H1 (cell line): ENCODE measurements at regions not wholly inside any gene's neighbourhood (a gene's known extent, or its start where the extent isn't known, plus 50 kb on each side); places are given as distances from the start of the nearest gene placed in this dataset.

Experiments used
- CTCF ChIA-PET: fragments of 300-600 bp; sonication (Branson Sonifier 250); formaldehyde crosslinking; loops from one replicate; lab custom pipeline; 2021; ENCODE audit not compliant: partially characterized antibody; lab: Charles Lee
- POLR2A ChIA-PET: fragments of 300-600 bp; sonication (Branson Sonifier 250); formaldehyde crosslinking; loops from one replicate; lab custom pipeline; 2021; ENCODE audit warnings: inconsistent platforms; ENCODE audit not compliant: partially characterized antibody; lab: Charles Lee
- DNase-seq, 2 experiments: peaks; one replicate each; pipeline versions ENCODE4 v3.0.0 to v3.0.0-alpha.2; 2010 to 2022; ENCODE audit warnings: low spot score in 2 of 2, low read depth in 1 of 2, mixed read lengths in 1 of 2
- FAIRE-seq: peaks from 2 replicates; lab custom pipeline; 2011; peaks lifted over from hg19 to GRCh38; lab: Jason Lieb, UNC
- H2AFZ ChIP-seq: 2 replicates; pipeline ENCODE4 v1.8.1; 2012; ENCODE audit warnings: low read length, inconsistent platforms
- H2AK5ac ChIP-seq: 2 replicates; pipeline ENCODE4 v1.6.1; 2013; ENCODE audit warnings: low read depth, low read length
- H2BK120ac ChIP-seq: replicated peaks from 2 replicates; pipeline ENCODE3; 2013; ENCODE audit warnings: low read depth, low read length, inconsistent platforms
- H2BK12ac ChIP-seq: 2 replicates; pipeline ENCODE4 v1.6.1; 2013; ENCODE audit warnings: low read depth, low read length
- H2BK15ac ChIP-seq: 2 replicates; pipeline ENCODE4 v1.6.1; 2013; ENCODE audit warnings: low read length
- H2BK20ac ChIP-seq: 2 replicates; pipeline ENCODE4 v1.6.1; 2013; ENCODE audit warnings: low read length
- H2BK5ac ChIP-seq: 2 replicates; pipeline ENCODE4 v1.6.1; 2013; ENCODE audit warnings: low read depth, low read length
- H3K14ac ChIP-seq: 2 replicates; pipeline ENCODE4 v1.6.1; 2013; ENCODE audit warnings: inconsistent platforms; ENCODE audit not compliant: insufficient read length
- H3K18ac ChIP-seq: 2 replicates; pipeline ENCODE4 v1.6.1; 2013; ENCODE audit warnings: low read length; ENCODE audit errors: extremely low read depth
- H3K23ac ChIP-seq: 2 replicates; pipeline ENCODE4 v1.6.1; 2013; ENCODE audit warnings: inconsistent platforms; ENCODE audit not compliant: insufficient read length
- H3K23me2 ChIP-seq: 2 replicates; pipeline ENCODE4 v1.6.1; 2013; ENCODE audit warnings: low read depth, low read length
- H3K27ac ChIP-seq: 2 replicates; pipeline ENCODE4 v1.6.1; 2011; ENCODE audit warnings: low read depth, low read length, inconsistent platforms
- H3K27me3 ChIP-seq, 4 experiments: replicated peaks in 1 of 4; 1 replicate in 1 of 4; 2 replicates in 3 of 4; pipeline versions ENCODE4 v1.6.1 to v1.8.1; 2011 to 2013; ENCODE audit warnings: low read length in 3 of 4, mild to moderate bottlenecking in 3 of 4, inconsistent platforms in 2 of 4, mixed read lengths in 2 of 4, moderate library complexity in 1 of 4; ENCODE audit not compliant: control insufficient read depth in 3 of 4, insufficient read depth in 3 of 4; ENCODE audit errors: extremely low read depth in 1 of 4
- H3K36me3 ChIP-seq, 4 experiments: 2 replicates each; pipeline versions ENCODE4 v1.6.1 to v1.8.1; 2011 to 2013; ENCODE audit warnings: mild to moderate bottlenecking in 4 of 4, low read length in 3 of 4, moderate library complexity in 2 of 4, control low read depth in 1 of 4, inconsistent platforms in 1 of 4; ENCODE audit not compliant: insufficient read depth in 4 of 4, control insufficient read depth in 2 of 4
- H3K4ac ChIP-seq: replicated peaks from 2 replicates; pipeline ENCODE3; 2013; ENCODE audit warnings: low read length, low read depth, mixed read lengths, inconsistent platforms; ENCODE audit not compliant: insufficient read length
- H3K4me1 ChIP-seq, 4 experiments: replicated peaks in 1 of 4; 1 replicate in 1 of 4; 2 replicates in 3 of 4; pipeline versions ENCODE4 v1.6.1 to v1.8.1; 2011 to 2013; ENCODE audit warnings: low read length in 3 of 4, inconsistent platforms in 2 of 4, mixed read lengths in 1 of 4; ENCODE audit not compliant: insufficient read depth in 4 of 4, control insufficient read depth in 3 of 4
- H3K4me2 ChIP-seq, 2 experiments: 2 replicates each; pipeline versions ENCODE4 v1.6.1 to v1.8.1; 2011 to 2013; ENCODE audit warnings: low read depth in 2 of 2, low read length in 2 of 2, control low read depth in 1 of 2, inconsistent platforms in 1 of 2, mild to moderate bottlenecking in 1 of 2; ENCODE audit not compliant: insufficient read depth in 1 of 2
- H3K4me3 ChIP-seq, 4 experiments: fragments of 200-600, 300-600 bp in 1 of 4; sonication (generic), shearing (Covaris generic), sonication (Bioruptor Twin) in 1 of 4; 2 replicates each; pipeline versions ENCODE4 v1.5.1 to v1.8.1; 2011 to 2016; ENCODE audit warnings: low read length in 4 of 4, low read depth in 3 of 4, control low read depth in 2 of 4, inconsistent platforms in 2 of 4, mild to moderate bottlenecking in 2 of 4, mixed read lengths in 1 of 4, moderate library complexity in 1 of 4; ENCODE audit not compliant: insufficient read depth in 2 of 4; ENCODE audit errors: extremely low read depth in 1 of 4
- H3K56ac ChIP-seq: replicated peaks from 2 replicates; pipeline ENCODE3; 2013; ENCODE audit warnings: low read depth, mild to moderate bottlenecking, mixed read lengths, low read length, inconsistent platforms; ENCODE audit not compliant: insufficient read length
- H3K79me1 ChIP-seq: 2 replicates; pipeline ENCODE4 v1.6.1; 2013; ENCODE audit warnings: low read depth, low read length, control low read depth
- H3K79me2 ChIP-seq, 2 experiments: 2 replicates each; pipeline versions ENCODE4 v1.6.1 to v1.8.1; 2012 to 2013; ENCODE audit warnings: low read length in 2 of 2, mild to moderate bottlenecking in 2 of 2, inconsistent platforms in 1 of 2; ENCODE audit not compliant: insufficient read depth in 2 of 2, control insufficient read depth in 1 of 2
- H3K9ac ChIP-seq, 4 experiments: replicated peaks in 1 of 4; 1 replicate in 1 of 4; 2 replicates in 3 of 4; pipeline versions ENCODE4 v1.6.1 to v1.8.1; 2011 to 2013; ENCODE audit warnings: low read depth in 3 of 4, low read length in 3 of 4, control low read depth in 2 of 4, mild to moderate bottlenecking in 2 of 4, moderate library complexity in 2 of 4, inconsistent platforms in 1 of 4; ENCODE audit errors: extremely low read depth in 1 of 4
- H3K9me3 ChIP-seq, 2 experiments: 2 replicates each; pipeline versions ENCODE4 v1.6.1 to v1.8.1; 2012 to 2013; ENCODE audit warnings: mild to moderate bottlenecking in 2 of 2, moderate library complexity in 2 of 2, control low read depth in 1 of 2, inconsistent platforms in 1 of 2, low read depth in 1 of 2, low read length in 1 of 2, mixed read lengths in 1 of 2; ENCODE audit not compliant: insufficient read depth in 2 of 2
- H4K20me1 ChIP-seq, 2 experiments: replicated peaks in 1 of 2; 2 replicates each; pipeline versions ENCODE3 to v1.8.1; 2011 to 2013; ENCODE audit warnings: inconsistent platforms in 2 of 2, low read length in 2 of 2, mild to moderate bottlenecking in 1 of 2; ENCODE audit not compliant: insufficient read depth in 2 of 2, control insufficient read depth in 1 of 2
- H4K5ac ChIP-seq: 2 replicates; pipeline ENCODE4 v1.6.1; 2013; ENCODE audit warnings: low read length, low read depth, mixed read lengths, inconsistent platforms; ENCODE audit not compliant: insufficient read length
- H4K8ac ChIP-seq: 2 replicates; pipeline ENCODE4 v1.8.0; 2013; ENCODE audit warnings: mild to moderate bottlenecking, moderate library complexity, low read length, inconsistent platforms; ENCODE audit not compliant: insufficient read depth; ENCODE audit errors: extremely low read depth
- H4K91ac ChIP-seq: replicated peaks from 2 replicates; pipeline ENCODE3; 2013; ENCODE audit warnings: low read length, mixed read lengths, inconsistent platforms; ENCODE audit not compliant: insufficient read length
- CEBPB ChIP-seq: IDR thresholded peaks from 2 replicates; pipeline ENCODE4 v1.6.1; 2012; ENCODE audit warnings: low read depth, low read length
- CHD1 ChIP-seq: IDR thresholded peaks from 2 replicates; pipeline ENCODE4 v1.6.1; 2012; ENCODE audit warnings: low read depth, low read length, improper control_type of control experiment
- HDAC2 ChIP-seq, 2 experiments: fragments of 300-600 bp in 1 of 2; sonication (generic) in 1 of 2; IDR thresholded peaks; 2 replicates each; pipeline ENCODE4 v1.6.1; 2011 to 2012; ENCODE audit warnings: low read depth in 2 of 2, low read length in 2 of 2, mild to moderate bottlenecking in 2 of 2, moderate library complexity in 2 of 2, borderline replicate concordance in 1 of 2, inconsistent platforms in 1 of 2
- KDM1A ChIP-seq: fragments of 200-600, 300-600 bp; sonication (generic); IDR thresholded peaks from 2 replicates; pipeline ENCODE4 v1.7.1; 2016; ENCODE audit warnings: mild to moderate bottlenecking, low read length, borderline replicate concordance
- POLR2AphosphoS5 ChIP-seq: IDR thresholded peaks from 2 replicates; pipeline ENCODE4 v1.6.1; 2011; ENCODE audit warnings: low read depth, low read length
- RFX5 ChIP-seq: IDR thresholded peaks from 2 replicates; pipeline ENCODE4 v1.6.1; 2011; ENCODE audit warnings: low read depth, low read length, improper control_type of control experiment, borderline replicate concordance
- SUZ12 ChIP-seq: fragments of 200-600 bp; sonication (generic); IDR thresholded peaks from 2 replicates; pipeline ENCODE4 v1.6.1; 2012; ENCODE audit warnings: mild to moderate bottlenecking, inconsistent platforms, low read length, moderate library complexity, mixed read lengths
- WGBS, 2 experiments: shearing (Covaris generic) in 1 of 2; methylation state at CpG; one replicate each; pipeline versions ENCODE4 v1.1.6 to v1.1.7; 2013 to 2015; ENCODE audit warnings: low lambda C conversion rate in 2 of 2, mixed read lengths in 2 of 2, inconsistent platforms in 1 of 2, low coverage in 1 of 2, missing lambda C conversion rate in 1 of 2; ENCODE audit not compliant: insufficient replicate concordance in 2 of 2, insufficient coverage in 1 of 2, insufficient read length in 1 of 2; ENCODE audit errors: extremely low coverage in 1 of 2, missing lambda C conversion rate in 1 of 2; 5-methylcytosine and 5-hydroxymethylcytosine counted together
- TF ChIP-seq, protein P1 (sequence below): IDR thresholded peaks from 2 replicates; pipeline ENCODE4 v1.6.1; 2011; ENCODE audit warnings: low read length, improper control_type of control experiment
- TF ChIP-seq, protein P2 (sequence below): IDR thresholded peaks from 2 replicates; pipeline ENCODE4 v1.6.1; 2011; ENCODE audit warnings: low read depth, mild to moderate bottlenecking, low read length; ENCODE audit not compliant: insufficient read depth
- TF ChIP-seq, protein P3 (sequence below): IDR thresholded peaks from 2 replicates; pipeline ENCODE4 v1.6.1; 2012; ENCODE audit warnings: low read length, inconsistent platforms

DNA sequence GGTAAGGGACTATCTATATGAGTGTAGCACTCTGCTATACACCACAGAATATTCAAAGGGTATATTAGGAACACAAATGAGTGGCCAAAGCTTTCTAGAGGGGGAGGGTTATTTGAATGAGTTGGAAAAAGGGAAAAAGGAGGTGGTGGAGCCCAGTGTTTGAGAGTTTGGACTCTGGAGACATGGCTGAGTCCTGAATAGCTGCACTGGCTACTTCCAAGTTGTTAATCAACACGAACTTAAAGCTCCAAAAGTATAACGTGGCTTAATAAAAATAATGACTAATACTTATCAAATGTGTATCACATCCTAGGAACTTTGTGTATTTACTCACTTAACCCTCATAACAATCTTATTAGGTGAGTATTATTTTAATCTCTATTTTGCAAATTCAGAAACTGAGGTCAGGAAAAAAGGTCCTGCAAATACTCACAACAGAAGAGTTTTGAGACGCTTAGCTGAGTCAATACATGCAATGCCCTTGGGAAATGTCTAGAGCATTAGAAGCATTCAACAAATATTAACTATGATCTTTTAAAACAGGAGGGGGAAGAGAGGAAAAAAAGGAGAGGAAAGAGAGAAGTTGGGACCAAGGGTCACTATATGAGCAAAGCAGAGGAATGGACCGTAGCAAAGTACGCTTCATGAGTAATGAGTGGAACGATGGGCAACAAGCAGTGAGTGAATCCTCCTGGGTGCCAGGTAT is 189.5 kb upstream of the HMGA2 start:
- H3K4me3 ChIP-seq, result no peak overlapping the region
- H2BK5ac ChIP-seq, result no peak overlapping the region
- H2BK20ac ChIP-seq, result no peak overlapping the region
- H3K56ac ChIP-seq, result no peak overlapping the region
- FAIRE-seq (no peak), DNase-seq (no peak)
- H3K18ac ChIP-seq, result no peak overlapping the region
- H3K23ac ChIP-seq, result no peak overlapping the region
- H3K9me3 ChIP-seq, result no peaks in the 10 kb centered on the region
- TF ChIP-seq, protein P1, sequence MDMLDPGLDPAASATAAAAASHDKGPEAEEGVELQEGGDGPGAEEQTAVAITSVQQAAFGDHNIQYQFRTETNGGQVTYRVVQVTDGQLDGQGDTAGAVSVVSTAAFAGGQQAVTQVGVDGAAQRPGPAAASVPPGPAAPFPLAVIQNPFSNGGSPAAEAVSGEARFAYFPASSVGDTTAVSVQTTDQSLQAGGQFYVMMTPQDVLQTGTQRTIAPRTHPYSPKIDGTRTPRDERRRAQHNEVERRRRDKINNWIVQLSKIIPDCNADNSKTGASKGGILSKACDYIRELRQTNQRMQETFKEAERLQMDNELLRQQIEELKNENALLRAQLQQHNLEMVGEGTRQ, result no peak
- TF ChIP-seq RFX5 (no peak), CEBPB (no peak), KDM1A (no peak), HDAC2 (IDR thresholded peaks at IDR 0.05; ENCODE audit: borderline replicate concordance in 1 of 2, low read depth in 2 of 2, low read length in 2 of 2) (no peak), SUZ12 (no peak), CHD1 (no peak), POLR2AphosphoS5 (no peak)
- TF ChIP-seq, protein P2, sequence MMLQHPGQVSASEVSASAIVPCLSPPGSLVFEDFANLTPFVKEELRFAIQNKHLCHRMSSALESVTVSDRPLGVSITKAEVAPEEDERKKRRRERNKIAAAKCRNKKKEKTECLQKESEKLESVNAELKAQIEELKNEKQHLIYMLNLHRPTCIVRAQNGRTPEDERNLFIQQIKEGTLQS, result no peak
- TF ChIP-seq, protein P3, sequence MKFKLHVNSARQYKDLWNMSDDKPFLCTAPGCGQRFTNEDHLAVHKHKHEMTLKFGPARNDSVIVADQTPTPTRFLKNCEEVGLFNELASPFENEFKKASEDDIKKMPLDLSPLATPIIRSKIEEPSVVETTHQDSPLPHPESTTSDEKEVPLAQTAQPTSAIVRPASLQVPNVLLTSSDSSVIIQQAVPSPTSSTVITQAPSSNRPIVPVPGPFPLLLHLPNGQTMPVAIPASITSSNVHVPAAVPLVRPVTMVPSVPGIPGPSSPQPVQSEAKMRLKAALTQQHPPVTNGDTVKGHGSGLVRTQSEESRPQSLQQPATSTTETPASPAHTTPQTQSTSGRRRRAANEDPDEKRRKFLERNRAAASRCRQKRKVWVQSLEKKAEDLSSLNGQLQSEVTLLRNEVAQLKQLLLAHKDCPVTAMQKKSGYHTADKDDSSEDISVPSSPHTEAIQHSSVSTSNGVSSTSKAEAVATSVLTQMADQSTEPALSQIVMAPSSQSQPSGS, result no peak
- no peak overlapping the region for H3K9ac ChIP-seq
- no peak overlapping the region for H3K4me2 ChIP-seq
- CTCF ChIA-PET, result no interaction called here
- H3K79me2 ChIP-seq, result no peaks in the 10 kb centered on the region
- H3K4me1 ChIP-seq, result no peaks in the 10 kb centered on the region
- H3K36me3 ChIP-seq, result no peaks in the 10 kb centered on the region
- H4K5ac ChIP-seq, result no peak overlapping the region
- POLR2A ChIA-PET, result interaction anchor here (0.6 kb wide), 1 partner anchor 1048 kb away, joined by 3 read pairs; no protein-coding TSS in a partner anchor
- H3K79me1 ChIP-seq, result no peaks in the 10 kb centered on the region
- no peak overlapping the region for H2BK15ac ChIP-seq
- WGBS, 2 experiments, result 86% methylated on average over 6 of the region's 6 CpGs; no CpG with 5 or more reads in 1 of the 2 experiments
- no peaks in the 10 kb centered on the region for H4K20me1 ChIP-seq
- H3K4ac ChIP-seq, result no peak overlapping the region
- H3K14ac ChIP-seq, result no peak overlapping the region
- H2AK5ac ChIP-seq, result no peak overlapping the region
- no peaks in the 10 kb centered on the region for H3K27me3 ChIP-seq
- no peak overlapping the region for H4K91ac ChIP-seq
- no peaks in the 10 kb centered on the region; the same call in 1 of the 2 replicates for H3K23me2 ChIP-seq
- no peak overlapping the region for H4K8ac ChIP-seq
- H2BK12ac ChIP-seq, result no peak overlapping the region
- no peak overlapping the region for H3K27ac ChIP-seq
- no peak overlapping the region for H2AFZ ChIP-seq
- H2BK120ac ChIP-seq, result no peak overlapping the region
